ENCODE measurements at regions not wholly inside any gene's neighbourhood (a gene's known extent, or its start where the extent isn't known, plus 50 kb on each side); places are given as distances from the start of the nearest gene placed in this dataset.
"Not testable (repeated sequence)": the region's sequence is repeated elsewhere in the genome, so short reads cannot be mapped to it uniquely, and the experiment has no call there.

DNA sequence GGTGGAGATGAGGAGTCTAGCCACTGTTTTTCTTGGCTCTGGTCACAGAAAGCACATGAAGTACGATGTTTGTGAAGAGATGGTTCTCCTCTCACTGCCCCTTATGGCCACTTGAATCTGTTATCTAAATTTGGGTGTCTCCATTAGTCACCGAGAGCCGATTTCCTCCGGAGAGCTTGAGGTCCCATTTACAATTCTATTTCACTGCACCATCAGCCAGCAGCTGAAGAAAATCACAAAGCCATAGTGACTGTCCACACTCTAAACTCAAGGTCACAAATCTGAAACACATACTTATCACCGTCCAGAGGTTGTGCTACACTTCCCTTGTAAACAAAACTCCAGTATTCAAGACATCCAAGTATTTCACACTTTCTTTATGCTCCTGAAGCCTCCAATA, 207.2 kb upstream of the FRG1 start:
- TF ChIP-seq, protein P1, sequence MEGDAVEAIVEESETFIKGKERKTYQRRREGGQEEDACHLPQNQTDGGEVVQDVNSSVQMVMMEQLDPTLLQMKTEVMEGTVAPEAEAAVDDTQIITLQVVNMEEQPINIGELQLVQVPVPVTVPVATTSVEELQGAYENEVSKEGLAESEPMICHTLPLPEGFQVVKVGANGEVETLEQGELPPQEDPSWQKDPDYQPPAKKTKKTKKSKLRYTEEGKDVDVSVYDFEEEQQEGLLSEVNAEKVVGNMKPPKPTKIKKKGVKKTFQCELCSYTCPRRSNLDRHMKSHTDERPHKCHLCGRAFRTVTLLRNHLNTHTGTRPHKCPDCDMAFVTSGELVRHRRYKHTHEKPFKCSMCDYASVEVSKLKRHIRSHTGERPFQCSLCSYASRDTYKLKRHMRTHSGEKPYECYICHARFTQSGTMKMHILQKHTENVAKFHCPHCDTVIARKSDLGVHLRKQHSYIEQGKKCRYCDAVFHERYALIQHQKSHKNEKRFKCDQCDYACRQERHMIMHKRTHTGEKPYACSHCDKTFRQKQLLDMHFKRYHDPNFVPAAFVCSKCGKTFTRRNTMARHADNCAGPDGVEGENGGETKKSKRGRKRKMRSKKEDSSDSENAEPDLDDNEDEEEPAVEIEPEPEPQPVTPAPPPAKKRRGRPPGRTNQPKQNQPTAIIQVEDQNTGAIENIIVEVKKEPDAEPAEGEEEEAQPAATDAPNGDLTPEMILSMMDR (IDR thresholded peaks at IDR 0.05; ENCODE audit: low read depth, low read length) = not testable (repeated sequence)
- not testable (repeated sequence) for TF ChIP-seq EZH2phosphoT487 (IDR thresholded peaks at IDR 0.05; ENCODE audit: low read depth)
